SK-N-SH (cell line): ENCODE measurements at regions not wholly inside any gene's neighbourhood (a gene's known extent, or its start where the extent isn't known, plus 50 kb on each side); places are given as distances from the start of the nearest gene placed in this dataset.

Source experiments
- CTCF ChIA-PET: fragments of 300-600, 350-600 bp; formaldehyde crosslinking; extraction: SDS; loops from one replicate; lab custom pipeline; 2021; lab: Yijun Ruan, JAX
- POLR2A ChIA-PET: fragments of 350-600 bp; sonication (Branson Sonifier 250); formaldehyde crosslinking; extraction: SDS; loops from one replicate; lab custom pipeline; 2020; ENCODE audit warnings: antibody characterized with exemption, inconsistent platforms; lab: Yijun Ruan, JAX
- DNase-seq: peaks from one replicate; pipeline ENCODE4 v3.0.0; 2012
- H2AFZ ChIP-seq: fragments of 200-600 bp; sonication (generic); 2 replicates; pipeline ENCODE4 v1.8.1; 2016; ENCODE audit warnings: antibody characterized with exemption, mild to moderate bottlenecking, low read depth
- H3F3A ChIP-seq: fragments of 200-600 bp; sonication (generic); replicated peaks from 2 replicates; pipeline ENCODE3; 2016; ENCODE audit warnings: antibody characterized with exemption, mild to moderate bottlenecking; ENCODE audit not compliant: insufficient read depth
- H3K27ac ChIP-seq, 2 experiments: fragments of 200-500 bp in 1 of 2; fragments of 200-600 bp in 1 of 2; sonication (Bioruptor generic) in 1 of 2; sonication (generic), shearing (Covaris generic) in 1 of 2; 2 replicates each; pipeline versions ENCODE4 v1.5.1 to v1.6.1; 2014 to 2016; ENCODE audit warnings: low read depth in 2 of 2, inconsistent platforms in 1 of 2, low read length in 1 of 2, mild to moderate bottlenecking in 1 of 2, mixed read lengths in 1 of 2
- H3K27me3 ChIP-seq: fragments of 200-600 bp; sonication (generic), shearing (Covaris generic); 2 replicates; pipeline ENCODE4 v1.6.1; 2016; ENCODE audit warnings: mixed run types; ENCODE audit not compliant: insufficient read depth
- H3K36me3 ChIP-seq, 2 experiments: fragments of 200-500 bp in 1 of 2; fragments of 200-600 bp in 1 of 2; sonication (Bioruptor generic) in 1 of 2; sonication (generic) in 1 of 2; replicated peaks in 1 of 2; 2 replicates each; pipeline versions ENCODE3 to v1.5.1; 2014 to 2016; ENCODE audit warnings: low read length in 1 of 2, mild to moderate bottlenecking in 1 of 2; ENCODE audit not compliant: insufficient read depth in 2 of 2, control insufficient read depth in 1 of 2
- H3K4me1 ChIP-seq, 2 experiments: fragments of 200-500 bp in 1 of 2; fragments of 200-600 bp in 1 of 2; sonication (Bioruptor generic) in 1 of 2; sonication (generic), shearing (Covaris generic) in 1 of 2; 2 replicates each; pipeline versions ENCODE4 v1.5.1 to v1.6.1; 2014 to 2016; ENCODE audit warnings: low read depth in 1 of 2, low read length in 1 of 2, mixed run types in 1 of 2; ENCODE audit not compliant: insufficient read depth in 2 of 2, control insufficient read depth in 1 of 2
- H3K4me2 ChIP-seq: fragments of 200-600 bp; sonication (generic), shearing (Covaris generic); 2 replicates; pipeline ENCODE4 v1.6.1; 2017; ENCODE audit warnings: mixed run types
- H3K4me3 ChIP-seq, 2 experiments: fragments of 200-500 bp in 1 of 2; fragments of 200-600 bp in 1 of 2; sonication (Bioruptor generic) in 1 of 2; sonication (generic), shearing (Covaris generic) in 1 of 2; 2 replicates each; pipeline versions ENCODE4 v1.5.1 to v1.8.1; 2014 to 2016; ENCODE audit warnings: low read depth in 2 of 2, inconsistent platforms in 1 of 2, low read length in 1 of 2, mild to moderate bottlenecking in 1 of 2, mixed read lengths in 1 of 2, moderate library complexity in 1 of 2
- H3K79me2 ChIP-seq: fragments of 200-600 bp; sonication (generic); 2 replicates; pipeline ENCODE4 v1.8.1; 2017; ENCODE audit warnings: mild to moderate bottlenecking; ENCODE audit not compliant: insufficient read depth
- H3K9ac ChIP-seq: fragments of 200-600 bp; sonication (generic); 2 replicates; pipeline ENCODE4 v1.6.1; 2017; ENCODE audit warnings: mixed run types
- H3K9me2 ChIP-seq: fragments of 200-600 bp; sonication (generic); 2 replicates; pipeline ENCODE4 v1.6.1; 2017; ENCODE audit warnings: mixed run types
- H3K9me3 ChIP-seq: fragments of 200-600 bp; sonication (generic); 2 replicates; pipeline ENCODE4 v1.6.1; 2017; ENCODE audit warnings: mixed run types, mild to moderate bottlenecking, moderate library complexity
- H4K20me1 ChIP-seq: fragments of 200-600 bp; sonication (generic); 2 replicates; pipeline ENCODE4 v1.6.1; 2017; ENCODE audit warnings: mild to moderate bottlenecking, mixed run types; ENCODE audit not compliant: insufficient read depth
- CHD2 ChIP-seq: fragments of 150-350 bp; IDR thresholded peaks from 2 replicates; pipeline ENCODE4 v1.6.1; 2018; ENCODE audit warnings: low read length; ENCODE audit not compliant: partially characterized antibody
- ELF1 ChIP-seq: IDR thresholded peaks from 2 replicates; pipeline ENCODE4 v1.4.0; 2012
- EP300 ChIP-seq, 2 experiments: IDR thresholded peaks; 2 replicates each; pipeline versions ENCODE4 v1.4.0 to v1.6.1; 2012; ENCODE audit warnings: borderline replicate concordance in 1 of 2, low read depth in 1 of 2, low read length in 1 of 2
- EZH2phosphoT487 ChIP-seq: fragments of 200-600 bp; sonication (generic); IDR thresholded peaks from 2 replicates; pipeline ENCODE4 v1.6.1; 2017; ENCODE audit warnings: low read depth, mixed run types, mild to moderate bottlenecking, antibody characterized with exemption, moderate library complexity, borderline replicate concordance
- FOXM1 ChIP-seq: IDR thresholded peaks from 2 replicates; pipeline ENCODE4 v1.4.0; 2012; ENCODE audit warnings: low read depth, mild to moderate bottlenecking
- GABPA ChIP-seq: IDR thresholded peaks from 2 replicates; pipeline ENCODE4 v1.4.0; 2012; ENCODE audit warnings: low read depth, mild to moderate bottlenecking
- IRF3 ChIP-seq: fragments of 150-350 bp; IDR thresholded peaks from 2 replicates; pipeline ENCODE4 v1.6.1; 2016; ENCODE audit warnings: mild to moderate bottlenecking, low read depth, low read length
- JUND ChIP-seq: IDR thresholded peaks from 2 replicates; pipeline ENCODE4 v1.4.0; 2012
- MAX ChIP-seq: IDR thresholded peaks from 2 replicates; pipeline ENCODE4 v1.4.0; 2012; ENCODE audit warnings: low read depth
- MEF2A ChIP-seq: IDR thresholded peaks from 2 replicates; pipeline ENCODE4 v1.4.0; 2012; ENCODE audit warnings: low read depth, borderline replicate concordance
- NRF1 ChIP-seq: IDR thresholded peaks from 2 replicates; pipeline ENCODE4 v1.6.1; 2012; ENCODE audit warnings: low read depth, mild to moderate bottlenecking, low read length
- PBX3 ChIP-seq: IDR thresholded peaks from 2 replicates; pipeline ENCODE4; 2012
- RAD21 ChIP-seq: IDR thresholded peaks from 2 replicates; pipeline ENCODE4 v1.6.1; 2012; ENCODE audit warnings: mild to moderate bottlenecking, low read length
- RCOR1 ChIP-seq: fragments of 150-350 bp; IDR thresholded peaks from 2 replicates; pipeline ENCODE4 v1.6.1; 2017; ENCODE audit warnings: antibody characterized with exemption, low read length
- REST ChIP-seq: IDR thresholded peaks from 2 replicates; pipeline ENCODE4 v1.6.1; 2012; ENCODE audit warnings: mild to moderate bottlenecking, low read depth, low read length, moderate library complexity
- RFX5 ChIP-seq: IDR thresholded peaks from 2 replicates; pipeline ENCODE4 v1.6.1; 2012; ENCODE audit warnings: mild to moderate bottlenecking, improper control_type of control experiment, low read length
- RXRA ChIP-seq: IDR thresholded peaks from 2 replicates; pipeline ENCODE4 v1.4.0; 2012; ENCODE audit warnings: low read depth, mild to moderate bottlenecking, borderline replicate concordance
- SIN3A ChIP-seq: IDR thresholded peaks from 2 replicates; pipeline ENCODE4 v1.6.1; 2012; ENCODE audit warnings: low read depth, mild to moderate bottlenecking, low read length, moderate library complexity, borderline replicate concordance
- TAF1 ChIP-seq: IDR thresholded peaks from 2 replicates; pipeline ENCODE4 v1.6.1; 2012; ENCODE audit warnings: low read depth, mild to moderate bottlenecking, low read length, moderate library complexity, borderline replicate concordance
- TCF12 ChIP-seq: IDR thresholded peaks from 2 replicates; pipeline ENCODE4 v1.4.0; 2012
- USF1 ChIP-seq: IDR thresholded peaks from 2 replicates; pipeline ENCODE4 v1.4.0; 2012; ENCODE audit warnings: low read depth, borderline replicate concordance
- USF2 ChIP-seq: fragments of 150-350 bp; IDR thresholded peaks from 2 replicates; pipeline ENCODE4 v1.6.1; 2017; ENCODE audit warnings: antibody characterized with exemption, low read length, low read depth, borderline replicate concordance
- WGBS: methylation state at CpG from one replicate; pipeline ENCODE4 v1.1.6; 2017; ENCODE audit warnings: low lambda C conversion rate; 5-methylcytosine and 5-hydroxymethylcytosine counted together

GRCh38 chrX:22351966-22352365 lies 79.3 kb downstream of the CBLL2 start (continued):
- no peak for TF ChIP-seq TAF1
- no peak for TF ChIP-seq EZH2phosphoT487
- TF ChIP-seq CHD2, result no peak
- no peak for TF ChIP-seq RFX5
- no peak for TF ChIP-seq SIN3A

- Histone ChIP-seq H3K36me3 (no peaks in the 10 kb centered on the region), H3F3A (no peaks in the 10 kb centered on the region), H3K4me2 (no peak overlapping the region), H3K4me3 (no peak overlapping the region), H3K27ac (no peak overlapping the region), H3K9me2 (no peaks in the 10 kb centered on the region), H4K20me1 (no peaks in the 10 kb centered on the region), H3K9me3 (no peaks in the 10 kb centered on the region), H3K79me2 (no peaks in the 10 kb centered on the region), H3K4me1 (no peaks in the 10 kb centered on the region), H2AFZ (no peak overlapping the region), H3K27me3 (no peaks in the 10 kb centered on the region), H3K9ac (no peak overlapping the region)
- POLR2A ChIA-PET, result no interaction called here
- 45% methylated on average over 2 of the region's 2 CpGs for WGBS
- CTCF ChIA-PET, result no interaction called here
- no peak for DNase-seq
- no peak for TF ChIP-seq EP300 (IDR thresholded peaks at IDR 0.05; ENCODE audit: borderline replicate concordance in 1 of 2, low read depth in 1 of 2, low read length in 1 of 2)
- TF ChIP-seq RFX5, result no peak
- TF ChIP-seq USF1, result no peak
- TF ChIP-seq JUND, result no peak
- no peak for TF ChIP-seq RXRA
- TF ChIP-seq ELF1, result no peak
- no peak for TF ChIP-seq USF2
- TF ChIP-seq FOXM1, result no peak
- TF ChIP-seq PBX3, result no peak
- TF ChIP-seq SIN3A, result no peak
- no peak for TF ChIP-seq GABPA
- no peak for TF ChIP-seq RAD21
- TF ChIP-seq RCOR1, result no peak
- no peak for TF ChIP-seq IRF3
- TF ChIP-seq MEF2A, result no peak
- TF ChIP-seq MAX, result no peak
- TF ChIP-seq NRF1, result no peak
- no peak for TF ChIP-seq TCF12
- TF ChIP-seq REST, result no peak
Observed at GRCh38 chrX:22357621-22358020, 84.9 kb downstream of the CBLL2 start.
